IPS-15b (cell line): ENCODE measurements at regions not wholly inside any gene's neighbourhood (a gene's known extent, or its start where the extent isn't known, plus 50 kb on each side); places are given as distances from the start of the nearest gene placed in this dataset.

Source experiments
- H3K27me3 ChIP-seq: one replicate; pipeline ENCODE4 v1.6.1; 2013; ENCODE audit warnings: low read length; ENCODE audit not compliant: control insufficient read depth, insufficient read depth
- H3K36me3 ChIP-seq: one replicate; pipeline ENCODE4 v1.6.1; 2013; ENCODE audit warnings: low read length; ENCODE audit not compliant: control insufficient read depth, insufficient read depth
- H3K4me1 ChIP-seq: one replicate; pipeline ENCODE4 v1.6.1; 2013; ENCODE audit warnings: mild to moderate bottlenecking, low read length; ENCODE audit not compliant: control insufficient read depth, insufficient read depth
- H3K4me3 ChIP-seq: one replicate; pipeline ENCODE4 v1.5.1; 2013; ENCODE audit warnings: low read depth, low read length
- H3K9ac ChIP-seq: one replicate; pipeline ENCODE4 v1.6.1; 2013; ENCODE audit warnings: low read depth, mild to moderate bottlenecking, low read length
- H3K9me3 ChIP-seq: one replicate; pipeline ENCODE4 v1.6.1; 2013; ENCODE audit warnings: mild to moderate bottlenecking, low read length; ENCODE audit not compliant: control insufficient read depth, insufficient read depth

DNA sequence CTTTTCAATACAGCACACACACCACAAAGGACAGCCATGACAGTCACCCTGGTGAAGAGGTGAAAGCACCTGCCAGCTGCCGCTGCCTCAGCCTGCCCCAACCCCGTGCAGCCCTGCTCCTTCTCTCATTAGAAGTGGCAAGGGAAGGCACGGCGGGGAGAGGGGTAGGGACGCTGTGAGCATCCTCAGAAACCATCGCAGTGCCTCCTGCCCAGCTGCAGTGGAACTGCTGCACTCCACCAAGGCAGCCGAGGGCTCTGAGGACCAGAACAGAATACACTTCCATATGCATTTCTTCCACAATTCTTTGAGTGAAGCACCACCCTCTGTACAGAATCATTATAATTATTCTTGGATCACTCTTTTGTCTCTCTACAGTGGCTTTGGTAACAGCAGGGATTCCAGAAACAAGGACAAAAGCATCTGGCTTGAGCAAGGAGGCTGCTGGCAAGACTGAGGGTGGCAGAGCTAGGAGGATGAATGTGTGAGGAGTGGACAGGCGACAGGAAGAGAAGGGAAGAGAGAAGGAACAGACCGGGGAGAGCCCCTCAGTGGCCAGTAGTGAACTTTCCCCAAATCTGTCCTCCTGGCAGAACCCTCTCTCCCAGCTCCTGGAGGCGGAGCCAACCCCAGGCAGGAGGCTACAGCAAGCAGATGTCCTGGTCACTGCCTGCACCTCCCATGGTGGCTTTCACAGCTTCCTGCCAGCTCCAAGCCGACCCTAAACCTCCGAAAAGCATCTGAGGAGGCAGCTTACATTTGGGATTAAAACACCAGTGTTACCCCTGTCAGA is 73.2 kb downstream of the MTNR1A start:
- peaks cover 16% of the 10 kb centered on the region for H3K27me3 ChIP-seq
- no peak overlapping the region for H3K9ac ChIP-seq
- H3K36me3 ChIP-seq: no peaks in the 10 kb centered on the region
- H3K4me3 ChIP-seq: no peak overlapping the region
- H3K9me3 ChIP-seq: no peaks in the 10 kb centered on the region
- H3K4me1 ChIP-seq: peaks cover 6% of the 10 kb centered on the region

DNA sequence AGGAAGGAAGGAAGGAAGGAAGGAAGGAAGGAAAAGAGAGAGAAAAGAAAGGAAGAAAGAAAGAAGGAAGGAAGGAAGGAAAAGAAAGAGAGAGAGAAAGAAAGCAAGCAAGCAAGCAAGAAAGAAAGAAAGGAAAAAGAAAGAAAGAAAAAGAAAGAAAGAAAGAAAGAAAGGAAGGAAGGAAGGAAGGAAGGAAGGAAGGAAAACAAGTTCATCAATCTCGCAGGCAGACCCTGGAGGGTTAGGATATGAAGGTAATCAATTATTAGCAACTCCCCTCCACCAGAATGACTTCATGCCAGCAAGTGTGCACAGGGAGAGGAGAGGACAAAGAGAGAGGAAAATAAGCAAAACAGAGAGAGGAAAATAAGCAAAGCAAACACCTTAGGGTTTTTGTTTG is 80.2 kb downstream of the MTNR1A start:
- H3K27me3 ChIP-seq: no peaks in the 10 kb centered on the region
- no peaks in the 10 kb centered on the region for H3K4me1 ChIP-seq
- H3K4me3 ChIP-seq: no peak overlapping the region
- no peak overlapping the region for H3K9ac ChIP-seq
- H3K36me3 ChIP-seq: no peaks in the 10 kb centered on the region
- no peaks in the 10 kb centered on the region for H3K9me3 ChIP-seq

DNA sequence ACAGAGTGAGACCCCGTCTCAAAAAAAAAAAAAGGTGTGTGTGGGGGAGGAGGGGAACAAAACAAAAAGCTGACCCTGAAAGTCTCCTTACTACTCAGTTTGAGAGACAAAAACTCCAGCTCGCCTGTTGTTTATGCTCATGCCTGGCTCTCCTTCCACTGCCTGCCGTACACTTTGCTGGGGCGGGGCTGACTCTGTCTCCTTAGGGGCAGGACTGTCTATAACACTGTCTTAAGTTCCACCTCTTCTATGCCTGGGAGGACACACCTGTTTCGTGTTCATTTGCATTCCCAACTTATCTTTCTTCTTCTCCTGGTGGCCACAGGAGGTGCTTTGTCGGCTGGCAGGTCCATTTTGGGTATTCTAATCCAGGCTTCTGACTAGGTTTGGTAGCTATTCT is 81.4 kb downstream of the MTNR1A start:
- no peaks in the 10 kb centered on the region for H3K27me3 ChIP-seq
- H3K36me3 ChIP-seq: no peaks in the 10 kb centered on the region
- no peak overlapping the region for H3K9ac ChIP-seq
- no peaks in the 10 kb centered on the region for H3K9me3 ChIP-seq
- no peak overlapping the region for H3K4me3 ChIP-seq
- no peaks in the 10 kb centered on the region for H3K4me1 ChIP-seq

DNA sequence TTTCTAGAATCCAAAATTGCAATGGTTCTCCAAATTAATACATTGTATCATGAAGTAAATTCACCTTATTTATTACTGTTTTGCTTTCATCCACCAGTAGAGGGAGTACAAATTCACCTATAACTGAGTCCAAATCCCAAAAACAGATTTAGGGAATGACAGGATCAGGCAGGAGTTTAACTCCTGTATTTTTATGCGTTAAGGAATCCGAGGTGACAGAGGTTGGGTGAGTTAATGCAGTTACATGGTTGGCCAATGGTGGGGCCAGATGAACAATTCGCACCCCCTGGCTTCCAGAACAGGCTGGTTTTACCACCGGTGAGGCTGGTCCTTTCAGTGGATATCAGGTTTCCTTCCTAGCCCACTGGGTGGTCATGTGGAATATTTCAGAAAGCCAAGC is 82.4 kb downstream of the MTNR1A start:
- H3K9ac ChIP-seq: no peak overlapping the region
- no peak overlapping the region for H3K4me3 ChIP-seq
- no peaks in the 10 kb centered on the region for H3K4me1 ChIP-seq

DNA sequence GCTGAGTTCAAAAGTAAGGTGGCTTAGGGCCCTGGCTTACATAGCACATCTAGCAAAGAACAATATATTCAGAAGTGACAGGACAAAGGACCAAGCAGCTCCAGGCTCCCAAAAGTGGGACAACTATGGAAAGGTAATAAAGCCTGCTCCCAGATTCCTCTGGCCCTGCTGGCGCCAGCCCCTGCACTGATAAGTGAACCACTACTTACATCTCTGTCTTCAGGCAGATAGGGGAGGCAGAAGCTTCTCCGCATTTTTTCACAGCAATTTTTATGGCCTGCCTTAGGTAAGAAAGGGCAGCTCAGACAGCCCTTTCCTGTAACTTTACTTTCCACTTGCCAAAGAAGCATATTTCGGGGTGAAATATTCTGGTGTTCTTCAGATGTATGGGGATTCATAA is 83.9 kb downstream of the MTNR1A start:
- H3K9me3 ChIP-seq: no peaks in the 10 kb centered on the region
- H3K4me3 ChIP-seq: no peak overlapping the region
- no peaks in the 10 kb centered on the region for H3K4me1 ChIP-seq
- no peaks in the 10 kb centered on the region for H3K27me3 ChIP-seq
- H3K9ac ChIP-seq: no peak overlapping the region
- no peaks in the 10 kb centered on the region for H3K36me3 ChIP-seq

More for the DNA sequence above, 82.4 kb downstream of the MTNR1A start:
- Histone ChIP-seq H3K36me3 (no peaks in the 10 kb centered on the region), H3K27me3 (no peaks in the 10 kb centered on the region), H3K9me3 (no peaks in the 10 kb centered on the region)

DNA sequence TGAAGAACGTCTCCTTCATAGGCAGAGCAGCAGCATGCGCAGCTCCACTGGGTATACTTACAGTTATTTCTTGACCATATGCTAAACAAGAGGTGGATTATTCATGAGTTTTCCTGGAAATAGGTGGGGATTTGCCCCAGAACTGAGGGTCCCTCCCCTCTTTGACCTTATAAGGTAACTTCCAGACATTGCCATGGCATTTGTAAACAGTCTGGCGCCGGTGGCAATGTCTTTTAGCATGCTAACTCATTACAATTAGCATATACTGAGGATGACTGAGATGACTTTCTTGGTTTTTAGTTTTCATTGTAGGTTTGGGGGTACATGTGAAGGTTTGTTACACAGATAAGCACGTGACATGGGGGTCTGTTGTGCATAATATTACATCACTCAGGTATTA is 97.3 kb downstream of the MTNR1A start:
- H3K27me3 ChIP-seq: no peaks in the 10 kb centered on the region
- peaks cover 6% of the 10 kb centered on the region for H3K4me1 ChIP-seq
- no peak overlapping the region for H3K4me3 ChIP-seq
- no peaks in the 10 kb centered on the region for H3K9me3 ChIP-seq
- no peaks in the 10 kb centered on the region for H3K36me3 ChIP-seq
- H3K9ac ChIP-seq: no peak overlapping the region

DNA sequence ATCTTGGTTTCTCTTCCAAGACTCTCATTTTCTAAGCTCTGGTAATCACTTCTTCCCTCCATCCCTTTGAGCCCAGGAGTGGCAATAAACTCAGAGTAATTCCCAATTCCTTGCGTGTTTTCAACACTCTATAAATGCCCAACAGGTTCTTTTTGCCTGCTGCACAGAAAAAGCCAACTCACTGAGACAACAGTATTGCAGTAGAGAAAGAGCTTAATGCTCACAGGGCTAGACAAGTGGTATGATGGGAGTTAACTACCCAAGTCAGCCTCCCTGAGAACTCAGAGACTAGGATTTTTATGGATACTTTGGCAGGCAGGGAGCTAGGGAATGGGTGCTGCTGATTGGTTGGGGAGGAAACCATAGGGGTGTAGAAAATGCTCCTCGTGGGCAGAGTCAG is 103.4 kb downstream of the MTNR1A start:
- H3K4me3 ChIP-seq: no peak overlapping the region
- H3K27me3 ChIP-seq: no peaks in the 10 kb centered on the region
- H3K9ac ChIP-seq: no peak overlapping the region

DNA sequence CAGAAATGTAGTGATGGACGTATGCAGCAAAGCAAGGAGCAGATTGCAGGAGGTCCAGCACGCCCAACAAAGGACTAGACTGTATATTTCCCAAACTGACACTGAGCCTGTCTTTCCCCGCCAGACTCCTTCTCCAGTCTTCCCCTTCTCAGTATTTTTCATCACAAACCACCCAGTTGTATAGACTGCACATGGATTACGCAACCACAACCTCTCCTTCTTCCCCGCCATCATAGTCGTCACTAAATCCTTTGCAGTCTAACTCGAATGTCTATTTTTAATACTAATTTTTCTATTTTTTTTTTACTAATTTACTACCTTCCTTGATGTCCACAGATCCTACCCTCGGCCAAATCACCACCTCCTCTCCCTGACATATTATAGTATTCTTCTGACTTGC is 105.4 kb downstream of the MTNR1A start:
- H3K9ac ChIP-seq: no peak overlapping the region
- H3K4me1 ChIP-seq: no peaks in the 10 kb centered on the region
- H3K4me3 ChIP-seq: no peak overlapping the region
- no peaks in the 10 kb centered on the region for H3K27me3 ChIP-seq
- no peaks in the 10 kb centered on the region for H3K36me3 ChIP-seq
- H3K9me3 ChIP-seq: peaks cover 5% of the 10 kb centered on the region

More for the DNA sequence above, 103.4 kb downstream of the MTNR1A start:
- Histone ChIP-seq H3K4me1 (no peaks in the 10 kb centered on the region), H3K9me3 (peaks cover 5% of the 10 kb centered on the region), H3K36me3 (no peaks in the 10 kb centered on the region)

DNA sequence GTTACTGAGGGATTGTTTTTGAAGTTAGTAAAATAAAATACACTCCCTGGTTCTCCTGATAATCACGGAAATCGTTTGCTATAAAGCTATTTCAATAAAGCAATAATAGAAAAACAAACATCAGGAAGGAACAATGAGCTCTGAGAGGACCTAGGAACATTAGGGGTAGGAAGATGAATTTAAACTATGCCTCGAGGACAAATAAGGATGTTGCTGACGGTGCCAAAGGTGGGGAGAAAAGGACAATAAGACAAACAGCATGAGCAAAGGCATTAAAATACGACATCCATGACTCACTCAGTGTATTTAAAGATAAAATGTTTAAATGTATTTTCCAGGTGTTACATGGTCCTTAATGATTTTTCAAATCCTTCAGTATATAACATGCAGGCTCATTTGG is 110.3 kb downstream of the MTNR1A start:
- no peak overlapping the region for H3K9ac ChIP-seq
- no peaks in the 10 kb centered on the region for H3K27me3 ChIP-seq
- no peaks in the 10 kb centered on the region for H3K4me1 ChIP-seq
- H3K9me3 ChIP-seq: no peaks in the 10 kb centered on the region
- no peaks in the 10 kb centered on the region for H3K36me3 ChIP-seq
- H3K4me3 ChIP-seq: no peak overlapping the region

DNA sequence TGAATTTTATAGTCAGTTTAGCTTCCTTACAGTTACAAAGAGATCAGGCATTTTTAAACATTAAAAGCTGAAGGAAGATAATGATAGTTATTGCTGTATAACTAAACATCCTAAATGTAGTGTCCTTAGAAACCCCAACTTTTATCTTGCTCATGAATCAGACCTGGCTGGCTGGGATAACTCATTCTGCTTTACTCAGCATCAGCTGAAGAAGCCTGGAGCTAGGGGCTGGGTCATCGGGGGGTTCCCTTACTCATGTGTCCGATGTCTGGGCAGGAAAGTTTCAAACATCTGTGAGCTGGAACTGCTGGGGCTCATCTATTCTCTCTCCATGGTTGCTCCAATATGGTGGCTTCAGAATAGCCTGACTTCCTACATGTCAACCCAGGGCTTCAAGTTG is 113.9 kb downstream of the MTNR1A start:
- Histone ChIP-seq H3K36me3 (no peaks in the 10 kb centered on the region), H3K4me3 (no peak overlapping the region), H3K4me1 (no peaks in the 10 kb centered on the region), H3K27me3 (no peaks in the 10 kb centered on the region), H3K9me3 (no peaks in the 10 kb centered on the region), H3K9ac (no peak overlapping the region)

DNA sequence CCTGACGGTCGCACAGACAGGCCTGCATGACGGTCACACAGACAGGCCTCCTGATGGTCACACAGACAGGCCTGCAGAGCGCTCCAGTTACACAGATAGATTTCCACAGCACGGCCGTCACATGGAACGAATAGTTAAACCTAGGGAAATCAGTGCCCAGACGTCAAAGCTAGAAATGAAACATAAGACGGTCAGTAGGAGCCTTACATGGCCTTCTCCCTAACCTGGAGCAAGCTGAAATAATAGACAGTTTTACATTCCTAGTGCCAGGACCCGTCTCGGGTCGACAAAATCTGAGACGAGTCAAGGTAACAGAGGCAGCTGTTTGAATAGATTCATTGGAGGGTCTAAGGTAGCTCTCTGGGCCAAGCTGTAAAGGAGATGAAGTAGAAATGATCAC is 126.9 kb downstream of the MTNR1A start:
- Histone ChIP-seq H3K4me1 (no peaks in the 10 kb centered on the region), H3K36me3 (no peaks in the 10 kb centered on the region), H3K4me3 (no peak overlapping the region), H3K27me3 (no peaks in the 10 kb centered on the region), H3K9me3 (no peaks in the 10 kb centered on the region), H3K9ac (no peak overlapping the region)

DNA sequence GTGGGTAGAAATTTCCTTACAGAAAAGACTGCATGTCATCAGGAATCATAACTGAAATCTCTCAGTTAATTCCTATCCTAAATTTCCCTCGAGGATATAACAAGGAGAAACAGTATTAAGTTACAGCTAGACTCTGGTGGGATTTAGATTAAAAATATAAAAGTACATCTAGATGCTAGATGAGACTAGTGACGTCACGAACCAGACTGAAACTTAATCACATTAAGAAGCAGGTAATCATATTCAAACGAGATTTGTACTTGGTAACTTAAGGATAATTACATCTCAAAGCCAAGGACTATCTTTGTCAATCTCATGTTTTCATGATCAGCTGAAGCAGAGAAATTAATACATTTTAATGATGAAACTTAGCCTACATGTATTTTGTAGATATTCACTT is 130.6 kb downstream of the MTNR1A start:
- H3K27me3 ChIP-seq: no peaks in the 10 kb centered on the region
- no peaks in the 10 kb centered on the region for H3K36me3 ChIP-seq
- no peaks in the 10 kb centered on the region for H3K9me3 ChIP-seq
- no peak overlapping the region for H3K4me3 ChIP-seq
- H3K4me1 ChIP-seq: no peaks in the 10 kb centered on the region
- no peak overlapping the region for H3K9ac ChIP-seq
